SK-N-MC (cell line): ENCODE measurements at regions not wholly inside any gene's neighbourhood (a gene's known extent, or its start where the extent isn't known, plus 50 kb on each side); places are given as distances from the start of the nearest gene placed in this dataset.
"Not testable (repeated sequence)": the region's sequence is repeated elsewhere in the genome, so short reads cannot be mapped to it uniquely, and the experiment has no call there.

ENCODE experiments used
- DNase-seq: peaks from one replicate; pipeline ENCODE4 v3.0.0-alpha.2; 2011; ENCODE audit warnings: low read depth, low spot score
- H3K27ac ChIP-seq: fragments of 200-600 bp; sonication (generic); 2 replicates; pipeline ENCODE4 v1.5.1; 2016; ENCODE audit warnings: mixed run types
- H3K36me3 ChIP-seq: fragments of 200-600 bp; sonication (generic); 2 replicates; pipeline ENCODE4 v1.6.1; 2017; ENCODE audit warnings: antibody characterized with exemption, low read length, mixed read lengths; ENCODE audit not compliant: insufficient read depth
- H3K4me3 ChIP-seq: fragments of 200-600 bp; sonication (generic); 2 replicates; pipeline ENCODE4 v1.5.1; 2016
- H3K9ac ChIP-seq: fragments of 200-600 bp; sonication (generic); 2 replicates; pipeline ENCODE4 v1.8.0; 2017; ENCODE audit warnings: mixed run types, mixed read lengths; ENCODE audit not compliant: insufficient read length
- H3K9me3 ChIP-seq: fragments of 200-600 bp; sonication (generic); 2 replicates; pipeline ENCODE4 v1.6.1; 2017; ENCODE audit warnings: low read depth, mild to moderate bottlenecking, antibody characterized with exemption, low read length, moderate library complexity, mixed read lengths
- EZH2 ChIP-seq: fragments of 200-600 bp; sonication (generic); IDR thresholded peaks from one replicate; pipeline ENCODE4 v1.6.1; 2017; ENCODE audit warnings: antibody characterized with exemption
- FOXP2 ChIP-seq: optimal IDR thresholded peaks from 2 replicates; pipeline ENCODE3; 2011; ENCODE audit warnings: mild to moderate bottlenecking, moderate library complexity; ENCODE audit not compliant: insufficient read depth; ENCODE audit errors: extremely low read length, control extremely low read depth
- POLR2AphosphoS5 ChIP-seq: IDR thresholded peaks from 2 replicates; pipeline ENCODE4 v1.6.1; 2012; ENCODE audit warnings: mild to moderate bottlenecking, low read depth, low read length, borderline replicate concordance

DNA sequence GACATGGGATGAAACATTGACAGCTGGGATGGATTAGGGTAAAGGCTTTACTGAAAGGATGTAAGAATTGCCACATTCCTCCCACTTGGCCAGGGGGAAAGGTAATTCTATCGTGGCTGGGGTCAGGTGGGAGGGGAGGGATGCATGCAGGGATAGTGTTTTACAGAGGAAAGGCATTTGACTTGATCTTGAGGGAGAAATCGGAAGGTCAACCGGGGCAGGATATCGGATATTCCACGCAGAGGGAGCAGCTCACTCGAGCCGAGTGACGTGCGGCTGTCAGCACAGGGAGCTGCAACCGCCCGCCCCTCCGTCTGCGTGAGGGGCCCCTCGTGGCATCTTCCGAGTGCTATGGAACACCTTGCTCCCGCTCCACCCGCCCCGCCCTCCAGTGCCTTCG lies 63.4 kb upstream of the ADAMTS2 start:
- H3K9ac ChIP-seq, result no peak overlapping the region
- H3K36me3 ChIP-seq, result no peaks in the 10 kb centered on the region
- no peak for DNase-seq
- no peak overlapping the region for H3K27ac ChIP-seq
- H3K4me3 ChIP-seq, result no peak overlapping the region
- no peaks in the 10 kb centered on the region for H3K9me3 ChIP-seq
- no peak for TF ChIP-seq FOXP2
- TF ChIP-seq POLR2AphosphoS5, result no peak
- TF ChIP-seq EZH2, result no peak

- Histone ChIP-seq H3K9ac (no peak overlapping the region), H3K4me3 (no peak overlapping the region), H3K9me3 (no peaks in the 10 kb centered on the region), H3K36me3 (no peaks in the 10 kb centered on the region), H3K27ac (no peak overlapping the region)
- DNase-seq, result no peak
- TF ChIP-seq FOXP2 (no peak), POLR2AphosphoS5 (no peak)
These were observed 62.2 kb upstream of the ADAMTS2 start for GRCh38 chr5:179407191-179408175.

DNA sequence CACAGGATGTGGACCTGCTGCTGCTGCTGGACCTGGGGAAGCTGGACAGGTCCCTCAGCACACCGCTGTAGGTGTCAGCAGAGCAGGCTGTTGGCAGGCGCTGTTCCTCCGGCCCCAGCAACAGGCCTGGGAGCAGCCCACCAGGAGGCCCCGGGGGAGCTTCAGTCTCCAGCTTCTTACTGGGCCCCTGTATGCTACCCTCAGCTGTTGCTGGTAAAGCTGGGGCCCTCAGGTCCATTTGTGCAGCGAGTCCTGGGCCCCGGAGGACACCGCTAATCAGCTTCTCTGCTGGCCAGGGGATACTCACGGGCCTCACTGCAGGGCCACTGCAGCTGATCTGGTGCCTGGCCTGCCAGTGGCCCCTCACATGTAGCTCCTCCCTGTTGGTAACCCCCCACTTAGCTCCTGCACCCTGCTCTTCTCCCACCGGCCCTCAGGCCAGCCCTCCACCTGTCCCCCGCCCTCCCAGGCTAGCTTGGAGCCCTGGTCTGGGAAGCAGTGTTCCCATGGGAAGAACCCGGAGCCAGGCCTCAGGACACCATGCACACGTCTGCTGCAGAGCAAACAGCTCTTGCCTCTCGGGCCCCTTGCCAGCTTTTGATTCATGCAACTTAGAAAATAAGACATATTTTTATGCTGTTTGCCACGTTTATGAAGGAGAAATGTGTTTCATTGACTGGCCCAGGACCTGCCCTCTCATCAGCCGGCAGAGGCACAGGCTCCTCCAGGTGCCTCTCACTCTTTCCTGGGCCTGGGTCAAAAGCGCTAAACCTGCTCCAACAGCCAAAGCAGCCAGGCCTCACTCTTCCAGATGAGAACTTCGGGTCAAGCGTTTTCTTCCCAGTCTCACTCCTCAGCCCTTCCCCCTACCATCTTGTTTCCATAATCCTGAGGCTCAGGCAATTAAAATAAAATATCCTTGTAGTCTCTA lies 61.0 kb upstream of the ADAMTS2 start:
- Histone ChIP-seq H3K36me3 (no peaks in the 10 kb centered on the region), H3K4me3 (no peak overlapping the region), H3K27ac (no peak overlapping the region), H3K9me3 (no peaks in the 10 kb centered on the region), H3K9ac (no peak overlapping the region)
- DNase-seq, result no peak
- TF ChIP-seq EZH2 (no peak), FOXP2 (no peak), POLR2AphosphoS5 (no peak)

GRCh38 chr5:179405426-179406030 lies 60.3 kb upstream of the ADAMTS2 start:
- Histone ChIP-seq H3K27ac (no peak overlapping the region), H3K36me3 (no peaks in the 10 kb centered on the region), H3K9ac (no peak overlapping the region), H3K9me3 (no peaks in the 10 kb centered on the region), H3K4me3 (no peak overlapping the region)
- TF ChIP-seq FOXP2 (no peak), POLR2AphosphoS5 (no peak), EZH2 (no peak)
- no peak for DNase-seq

GRCh38 chr5:179405054-179405416 lies 59.8 kb upstream of the ADAMTS2 start:
- no peak for TF ChIP-seq POLR2AphosphoS5
- TF ChIP-seq EZH2, result no peak
- no peak for TF ChIP-seq FOXP2
- DNase-seq, result no peak
- no peaks in the 10 kb centered on the region for H3K36me3 ChIP-seq
- no peaks in the 10 kb centered on the region for H3K9me3 ChIP-seq
- no peak overlapping the region for H3K27ac ChIP-seq
- H3K9ac ChIP-seq, result no peak overlapping the region
- no peak overlapping the region for H3K4me3 ChIP-seq

DNA sequence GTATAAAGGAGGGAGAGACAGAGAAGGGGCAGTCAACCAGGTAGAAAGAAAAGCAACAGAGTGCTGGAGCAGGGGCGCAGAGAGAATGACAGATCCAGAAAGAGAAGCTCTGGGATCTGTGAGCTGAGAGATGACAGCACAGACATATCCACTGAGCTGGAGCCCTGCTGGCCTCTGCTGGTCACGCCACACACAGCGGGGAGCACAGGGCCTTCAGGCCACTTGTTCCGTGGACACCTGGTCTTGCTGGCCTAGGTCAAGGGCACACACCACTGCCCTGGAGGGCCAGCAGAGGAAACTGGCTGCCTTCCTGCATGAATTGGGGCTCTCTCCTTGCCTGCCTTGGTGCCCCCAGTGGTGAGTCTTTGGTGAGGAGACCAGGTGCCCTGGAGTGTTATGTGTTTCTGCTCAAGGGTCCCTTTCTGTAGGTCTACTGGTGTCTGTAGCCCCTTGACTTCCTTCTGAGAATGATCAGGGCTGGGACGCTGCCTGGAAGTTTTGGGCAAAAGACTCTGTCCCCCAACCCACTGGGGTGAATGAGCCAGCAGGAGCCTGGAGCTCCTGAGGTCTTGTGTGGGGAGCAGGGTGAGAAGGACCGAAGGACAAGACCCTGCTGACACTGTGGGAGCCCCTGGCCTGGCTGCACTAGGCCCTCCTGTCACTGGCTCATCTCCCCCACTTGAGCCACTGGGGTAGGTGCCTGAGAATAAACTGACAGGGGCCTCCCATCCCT lies 59.2 kb upstream of the ADAMTS2 start:
- TF ChIP-seq POLR2AphosphoS5 (no peak), EZH2 (no peak), FOXP2 (no peak)
- no peak for DNase-seq

DNA sequence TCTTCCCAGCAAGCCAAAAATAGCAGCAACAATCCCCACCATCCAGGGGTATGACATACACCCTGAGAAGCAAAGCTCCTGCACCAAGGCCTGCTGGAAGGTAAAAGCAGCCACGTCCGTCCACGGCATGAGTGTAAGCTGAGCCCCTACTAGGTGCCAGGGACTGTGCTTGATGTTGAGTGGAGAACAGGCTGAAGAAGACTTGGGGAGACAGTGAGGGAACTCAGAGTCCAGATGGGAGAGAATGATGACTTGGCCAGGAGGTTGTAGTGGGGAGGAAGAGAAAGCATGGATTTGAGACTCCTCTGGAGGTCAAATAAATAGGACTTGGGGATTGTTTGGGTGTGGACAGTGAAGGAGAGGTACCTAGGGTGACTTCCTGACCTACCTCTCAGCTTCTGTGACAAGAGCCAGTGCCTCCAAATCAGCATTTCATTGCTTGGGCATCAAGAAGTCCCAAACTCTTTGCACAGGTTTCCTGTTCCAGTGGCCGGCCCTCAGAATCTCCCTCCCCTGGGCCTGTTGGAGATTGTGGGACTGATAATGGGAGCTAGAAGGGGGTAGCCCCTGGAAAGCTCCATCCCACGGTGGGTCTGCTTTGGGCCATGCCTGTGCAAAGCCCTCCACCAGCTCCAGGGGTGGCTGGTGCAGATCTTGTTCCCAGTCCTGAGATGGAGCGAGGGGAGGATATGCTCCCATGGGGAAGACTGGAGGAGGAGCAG lies 58.3 kb upstream of the ADAMTS2 start:
- no peak overlapping the region for H3K4me3 ChIP-seq
- H3K9ac ChIP-seq, result no peak overlapping the region
- TF ChIP-seq POLR2AphosphoS5, result no peak
- no peak for TF ChIP-seq EZH2
- no peak for TF ChIP-seq FOXP2
- no peak for DNase-seq
- H3K9me3 ChIP-seq, result no peaks in the 10 kb centered on the region
- no peaks in the 10 kb centered on the region for H3K36me3 ChIP-seq
- H3K27ac ChIP-seq, result no peak overlapping the region

More for the DNA sequence above, 59.2 kb upstream of the ADAMTS2 start:
- H3K9me3 ChIP-seq, result no peaks in the 10 kb centered on the region
- no peak overlapping the region for H3K4me3 ChIP-seq
- H3K27ac ChIP-seq, result no peak overlapping the region
- H3K9ac ChIP-seq, result no peak overlapping the region
- H3K36me3 ChIP-seq, result no peaks in the 10 kb centered on the region

DNA sequence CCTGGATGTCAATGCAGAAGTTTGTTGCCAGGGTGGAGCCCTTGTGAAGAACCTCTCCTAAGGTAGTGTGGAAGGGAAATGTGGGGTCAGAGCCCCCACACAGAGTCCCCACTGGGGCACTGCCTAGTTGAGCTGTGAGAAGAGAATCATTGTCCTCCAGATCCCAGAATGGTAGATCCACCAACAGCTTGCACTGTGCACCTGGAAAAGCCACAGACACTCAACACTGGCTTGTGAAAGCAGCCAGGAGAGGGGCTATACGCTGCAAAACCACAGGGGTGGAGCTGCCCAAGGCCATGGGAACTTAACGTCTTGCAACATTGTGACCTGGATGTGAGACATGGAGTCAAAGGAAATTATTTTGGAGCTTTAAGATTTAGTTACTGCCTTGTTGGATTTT lies 55.2 kb upstream of the ADAMTS2 start:
- H3K9me3 ChIP-seq, H3K36me3 ChIP-seq, H3K9ac ChIP-seq, DNase-seq, H3K4me3 ChIP-seq, H3K27ac ChIP-seq: not testable (repeated sequence)
